ENCODE measurements at regions not wholly inside any gene's neighbourhood (a gene's known extent, or its start where the extent isn't known, plus 50 kb on each side); places are given as distances from the start of the nearest gene placed in this dataset.

DNA sequence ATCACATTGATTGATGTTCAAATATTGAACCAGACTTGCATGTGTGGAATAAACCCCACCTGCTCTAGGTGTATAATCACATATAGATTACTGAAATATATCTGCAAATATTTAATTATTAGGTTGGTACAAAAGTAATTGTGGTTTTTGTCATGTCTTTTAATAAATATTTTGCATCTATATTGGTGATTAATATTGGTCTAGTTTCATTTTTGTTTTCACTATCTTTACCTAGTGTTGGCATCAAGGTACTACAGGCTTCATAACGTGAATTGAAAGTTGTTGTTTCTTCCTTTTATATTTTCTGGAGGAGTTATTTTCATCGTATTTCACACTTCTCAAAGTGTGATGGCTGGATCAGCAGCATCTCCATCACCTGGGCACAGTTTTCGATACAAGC is 740.0 kb upstream of the TMEM132C start:
- Histone ChIP-seq H3K27me3 (replicated peaks; ENCODE audit: insufficient read depth) (no peaks in the 10 kb centered on the region), H3K4me1 (replicated peaks) (no peaks in the 10 kb centered on the region), H3K27ac (no peak overlapping the region), H3K36me3 (no peaks in the 10 kb centered on the region), H3K4me3 (no peak overlapping the region), H3K9me3 (no peaks in the 10 kb centered on the region)
- intact Hi-C loops (cut with DNase I) = no loop called here
- DNase-seq (ENCODE audit: low spot score) = no peak
- WGBS = 86% methylated on average over 3 of the region's 3 CpGs
- TF ChIP-seq POLR2AphosphoS5 (IDR thresholded peaks at IDR 0.05) = no peak
- TF ChIP-seq POLR2A (IDR thresholded peaks at IDR 0.05) = no peak
- TF ChIP-seq, protein P1, sequence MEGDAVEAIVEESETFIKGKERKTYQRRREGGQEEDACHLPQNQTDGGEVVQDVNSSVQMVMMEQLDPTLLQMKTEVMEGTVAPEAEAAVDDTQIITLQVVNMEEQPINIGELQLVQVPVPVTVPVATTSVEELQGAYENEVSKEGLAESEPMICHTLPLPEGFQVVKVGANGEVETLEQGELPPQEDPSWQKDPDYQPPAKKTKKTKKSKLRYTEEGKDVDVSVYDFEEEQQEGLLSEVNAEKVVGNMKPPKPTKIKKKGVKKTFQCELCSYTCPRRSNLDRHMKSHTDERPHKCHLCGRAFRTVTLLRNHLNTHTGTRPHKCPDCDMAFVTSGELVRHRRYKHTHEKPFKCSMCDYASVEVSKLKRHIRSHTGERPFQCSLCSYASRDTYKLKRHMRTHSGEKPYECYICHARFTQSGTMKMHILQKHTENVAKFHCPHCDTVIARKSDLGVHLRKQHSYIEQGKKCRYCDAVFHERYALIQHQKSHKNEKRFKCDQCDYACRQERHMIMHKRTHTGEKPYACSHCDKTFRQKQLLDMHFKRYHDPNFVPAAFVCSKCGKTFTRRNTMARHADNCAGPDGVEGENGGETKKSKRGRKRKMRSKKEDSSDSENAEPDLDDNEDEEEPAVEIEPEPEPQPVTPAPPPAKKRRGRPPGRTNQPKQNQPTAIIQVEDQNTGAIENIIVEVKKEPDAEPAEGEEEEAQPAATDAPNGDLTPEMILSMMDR (IDR thresholded peaks at IDR 0.05) = no peak

DNA sequence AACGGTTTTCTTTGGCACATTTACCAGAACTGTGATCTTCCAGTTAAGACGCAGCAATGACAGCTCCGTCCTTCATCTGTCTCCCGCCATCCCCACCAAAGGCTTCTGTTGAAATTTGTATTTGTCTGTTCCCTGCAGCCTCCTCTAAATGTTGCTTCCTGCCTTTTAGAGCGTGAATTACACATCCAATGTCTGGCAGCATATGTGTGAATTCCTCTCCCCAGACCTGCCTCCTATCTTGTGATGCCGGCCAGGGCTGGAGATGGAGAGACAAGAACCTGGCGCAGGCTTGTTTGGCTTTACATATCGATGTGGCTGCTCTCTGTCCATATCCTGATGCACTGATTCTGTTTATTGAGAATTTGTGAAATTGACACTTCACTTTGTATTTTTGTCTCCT is 738.4 kb upstream of the TMEM132C start:
- H3K36me3 ChIP-seq = no peaks in the 10 kb centered on the region
- H3K9me3 ChIP-seq = no peaks in the 10 kb centered on the region
- H3K4me3 ChIP-seq = no peak overlapping the region
- no peak for TF ChIP-seq POLR2A (IDR thresholded peaks at IDR 0.05)
- no peaks in the 10 kb centered on the region for H3K4me1 ChIP-seq (replicated peaks)
- WGBS = 71% methylated on average over 8 of the region's 8 CpGs
- no peak for DNase-seq (ENCODE audit: low spot score)
- no peak overlapping the region for H3K27ac ChIP-seq
- no peaks in the 10 kb centered on the region for H3K27me3 ChIP-seq (replicated peaks; ENCODE audit: insufficient read depth)
- intact Hi-C loops (cut with DNase I) = no loop called here

DNA sequence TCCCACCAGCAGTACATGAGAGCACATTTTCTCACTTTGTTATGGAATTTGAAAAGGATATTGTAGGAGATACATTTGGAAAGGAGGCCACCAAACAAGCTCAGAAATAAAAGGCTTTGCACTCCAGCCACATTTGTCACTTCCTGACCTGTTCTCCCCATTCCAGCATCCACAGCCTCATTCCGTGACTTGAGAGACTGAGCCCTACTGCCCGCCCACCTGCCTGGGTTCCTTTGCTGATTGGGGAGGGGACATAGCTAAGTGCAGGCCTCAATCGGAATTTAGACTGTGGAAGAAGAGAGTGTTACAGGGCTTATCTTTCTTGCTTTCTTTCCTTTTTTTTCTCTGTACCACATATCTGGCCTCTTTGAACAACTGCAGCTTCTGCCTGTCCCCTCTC is 735.4 kb upstream of the TMEM132C start:
- Histone ChIP-seq H3K36me3 (no peaks in the 10 kb centered on the region), H3K4me1 (replicated peaks) (no peaks in the 10 kb centered on the region), H3K4me3 (no peak overlapping the region), H3K9me3 (no peaks in the 10 kb centered on the region), H3K27ac (no peak overlapping the region), H3K27me3 (replicated peaks; ENCODE audit: insufficient read depth) (no peaks in the 10 kb centered on the region)
- 35% methylated on average over 3 of the region's 3 CpGs for WGBS
- TF ChIP-seq POLR2A (IDR thresholded peaks at IDR 0.05) = no peak
- no peak for TF ChIP-seq POLR2AphosphoS5 (IDR thresholded peaks at IDR 0.05)
- TF ChIP-seq, protein P1 (IDR thresholded peaks at IDR 0.05) = no peak
- intact Hi-C loops (cut with DNase I) = no loop called here
- no peak for DNase-seq (ENCODE audit: low spot score)

DNA sequence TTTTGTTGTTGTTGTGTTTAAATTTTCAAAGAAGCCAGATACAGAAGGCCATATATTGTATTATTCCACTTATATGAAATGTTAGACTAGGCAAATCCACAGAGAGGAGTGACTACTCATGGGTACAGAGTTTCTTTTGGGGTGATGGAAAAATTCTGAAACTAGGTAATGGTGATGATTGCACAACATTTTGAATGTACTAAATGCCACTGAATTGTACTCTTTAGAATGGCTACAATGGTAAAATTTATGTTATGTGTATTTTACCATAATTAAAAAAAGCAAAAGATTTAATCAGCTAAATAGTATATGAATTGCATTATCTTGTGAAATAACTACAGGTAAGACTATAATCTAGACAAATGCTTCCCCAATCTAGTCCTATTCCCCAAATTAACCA is 733.6 kb upstream of the TMEM132C start:
- H3K27me3 ChIP-seq (replicated peaks; ENCODE audit: insufficient read depth) = no peaks in the 10 kb centered on the region
- intact Hi-C loops (cut with DNase I) = no loop called here
- no peaks in the 10 kb centered on the region for H3K36me3 ChIP-seq
- no peaks in the 10 kb centered on the region for H3K4me1 ChIP-seq (replicated peaks)
- no peak for DNase-seq (ENCODE audit: low spot score)
- no peak overlapping the region for H3K4me3 ChIP-seq
- no peak overlapping the region for H3K27ac ChIP-seq
- H3K9me3 ChIP-seq = no peaks in the 10 kb centered on the region
- TF ChIP-seq, protein P1 (IDR thresholded peaks at IDR 0.05) = no peak
- TF ChIP-seq POLR2AphosphoS5 (IDR thresholded peaks at IDR 0.05) (no peak), POLR2A (IDR thresholded peaks at IDR 0.05) (no peak)

DNA sequence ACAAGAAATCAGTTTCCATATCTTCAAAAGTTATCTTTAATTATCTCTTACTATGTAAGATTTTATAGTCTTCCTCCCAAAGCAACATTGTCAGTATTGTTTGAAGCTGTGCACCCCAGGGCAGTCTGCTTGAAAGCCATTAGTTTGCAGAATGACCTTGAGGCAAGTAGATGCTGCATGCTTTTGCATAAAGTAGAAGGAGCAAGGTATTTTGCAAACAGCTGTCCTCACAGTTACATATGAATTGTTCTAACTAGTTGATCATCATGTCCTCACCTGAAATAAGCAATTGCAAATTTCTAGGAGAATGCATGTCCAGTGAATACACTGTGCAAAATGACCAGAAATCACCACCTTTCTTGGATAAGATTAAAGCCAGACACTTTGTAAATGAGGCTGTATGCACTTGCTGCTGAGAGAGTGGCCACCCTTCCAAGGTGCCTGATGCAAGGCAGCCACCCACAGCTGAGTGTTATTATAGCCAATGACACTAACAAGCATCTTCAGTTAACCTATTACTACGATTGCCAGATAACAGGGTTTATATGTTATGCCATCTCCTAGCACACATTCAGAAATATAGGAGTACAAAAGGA is 730.0 kb upstream of the TMEM132C start:
- TF ChIP-seq POLR2A (IDR thresholded peaks at IDR 0.05) (no peak), POLR2AphosphoS5 (IDR thresholded peaks at IDR 0.05) (no peak)
- TF ChIP-seq, protein P1 (IDR thresholded peaks at IDR 0.05) = no peak
- Histone ChIP-seq H3K4me1 (replicated peaks) (no peaks in the 10 kb centered on the region), H3K36me3 (no peaks in the 10 kb centered on the region), H3K4me3 (no peak overlapping the region), H3K27me3 (replicated peaks; ENCODE audit: insufficient read depth) (no peaks in the 10 kb centered on the region), H3K27ac (no peak overlapping the region), H3K9me3 (no peaks in the 10 kb centered on the region)
- no peak for DNase-seq (ENCODE audit: low spot score)
- 22% methylated on average over 1 of the region's 1 CpG for WGBS
- intact Hi-C loops (cut with DNase I) = no loop called here

All from prostate gland (tissue), 2 donors.